ENCODE measurements at regions not wholly inside any gene's neighbourhood (a gene's known extent, or its start where the extent isn't known, plus 50 kb on each side); places are given as distances from the start of the nearest gene placed in this dataset.

DNA sequence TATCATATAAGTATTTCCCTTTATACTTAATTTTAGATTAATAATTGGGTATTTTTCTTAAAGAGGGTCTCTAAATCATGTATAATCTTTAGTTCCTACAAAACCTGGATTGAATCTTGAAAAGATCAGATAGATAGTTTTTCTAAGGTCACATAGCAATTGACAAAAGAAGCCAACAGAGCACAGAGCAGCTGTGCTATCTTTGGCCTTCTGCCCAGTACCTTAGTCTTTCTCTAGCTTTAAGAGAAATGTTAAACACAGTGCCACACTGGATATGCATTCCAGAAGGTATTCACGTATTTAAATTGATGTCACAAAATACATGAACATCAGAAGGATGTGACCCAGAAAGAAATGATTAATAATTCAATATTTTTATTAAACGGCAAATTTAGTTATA, 86.8 kb downstream of the C21orf91 start:
- Histone ChIP-seq H3K36me3 (ENCODE audit: insufficient read depth, low read length) (no peaks in the 10 kb centered on the region), H4K20me1 (ENCODE audit: insufficient read depth, low read length) (no peaks in the 10 kb centered on the region), H3K9me3 (ENCODE audit: low read depth, low read length) (no peaks in the 10 kb centered on the region), H3K4me1 (ENCODE audit: insufficient read depth, low read length) (no peaks in the 10 kb centered on the region), H3K79me2 (ENCODE audit: insufficient read depth, low read length) (no peaks in the 10 kb centered on the region), H3K4me3 (ENCODE audit: insufficient read depth, low read length) (no peak overlapping the region), H2AFZ (ENCODE audit: low read length) (no peak overlapping the region), H3K27ac (ENCODE audit: low read depth, low read length) (no peak overlapping the region), H3K27me3 (ENCODE audit: insufficient read depth, low read length) (no peaks in the 10 kb centered on the region), H3K4me2 (ENCODE audit: insufficient read depth, low read length) (no peak overlapping the region)
- TF ChIP-seq, protein P1, sequence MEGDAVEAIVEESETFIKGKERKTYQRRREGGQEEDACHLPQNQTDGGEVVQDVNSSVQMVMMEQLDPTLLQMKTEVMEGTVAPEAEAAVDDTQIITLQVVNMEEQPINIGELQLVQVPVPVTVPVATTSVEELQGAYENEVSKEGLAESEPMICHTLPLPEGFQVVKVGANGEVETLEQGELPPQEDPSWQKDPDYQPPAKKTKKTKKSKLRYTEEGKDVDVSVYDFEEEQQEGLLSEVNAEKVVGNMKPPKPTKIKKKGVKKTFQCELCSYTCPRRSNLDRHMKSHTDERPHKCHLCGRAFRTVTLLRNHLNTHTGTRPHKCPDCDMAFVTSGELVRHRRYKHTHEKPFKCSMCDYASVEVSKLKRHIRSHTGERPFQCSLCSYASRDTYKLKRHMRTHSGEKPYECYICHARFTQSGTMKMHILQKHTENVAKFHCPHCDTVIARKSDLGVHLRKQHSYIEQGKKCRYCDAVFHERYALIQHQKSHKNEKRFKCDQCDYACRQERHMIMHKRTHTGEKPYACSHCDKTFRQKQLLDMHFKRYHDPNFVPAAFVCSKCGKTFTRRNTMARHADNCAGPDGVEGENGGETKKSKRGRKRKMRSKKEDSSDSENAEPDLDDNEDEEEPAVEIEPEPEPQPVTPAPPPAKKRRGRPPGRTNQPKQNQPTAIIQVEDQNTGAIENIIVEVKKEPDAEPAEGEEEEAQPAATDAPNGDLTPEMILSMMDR (IDR thresholded peaks at IDR 0.05; ENCODE audit: extremely low read depth, low read depth, low read length), result no peak
- peak; percentile 75 for DNase-seq (ENCODE audit: insufficient read length, low spot score, missing footprints)

DNA sequence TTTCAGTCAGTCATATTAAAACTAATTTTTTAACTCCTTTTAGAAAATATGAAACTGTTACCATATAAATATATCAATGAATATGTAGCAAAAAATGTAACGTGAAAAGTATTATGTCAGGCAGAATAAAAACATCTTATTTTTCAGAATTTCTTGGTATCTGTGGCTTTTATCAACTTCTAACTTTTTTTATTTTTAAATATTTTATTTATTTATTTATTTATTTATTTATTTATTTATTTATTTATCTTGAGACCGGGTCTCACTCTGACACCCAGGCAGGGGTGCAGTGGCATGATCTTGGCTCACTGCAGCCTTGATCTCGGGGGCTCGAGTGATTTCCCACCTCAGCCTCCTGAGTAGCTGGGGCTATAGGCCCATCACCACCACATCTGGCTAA, 87.6 kb downstream of the C21orf91 start:
- H3K27me3 ChIP-seq (ENCODE audit: insufficient read depth, low read length), result no peaks in the 10 kb centered on the region
- no peak overlapping the region for H3K4me2 ChIP-seq (ENCODE audit: insufficient read depth, low read length)
- H4K20me1 ChIP-seq (ENCODE audit: insufficient read depth, low read length), result no peaks in the 10 kb centered on the region
- no peak overlapping the region for H2AFZ ChIP-seq (ENCODE audit: low read length)
- TF ChIP-seq, protein P1 (IDR thresholded peaks at IDR 0.05; ENCODE audit: extremely low read depth, low read depth, low read length), result no peak
- H3K4me3 ChIP-seq (ENCODE audit: insufficient read depth, low read length), result no peak overlapping the region
- no peak overlapping the region for H3K27ac ChIP-seq (ENCODE audit: low read depth, low read length)
- no peak for DNase-seq (ENCODE audit: insufficient read length, low spot score, missing footprints)
- H3K4me1 ChIP-seq (ENCODE audit: insufficient read depth, low read length), result no peaks in the 10 kb centered on the region
- H3K36me3 ChIP-seq (ENCODE audit: insufficient read depth, low read length), result no peaks in the 10 kb centered on the region
- H3K79me2 ChIP-seq (ENCODE audit: insufficient read depth, low read length), result no peaks in the 10 kb centered on the region
- no peaks in the 10 kb centered on the region for H3K9me3 ChIP-seq (ENCODE audit: low read depth, low read length)

DNA sequence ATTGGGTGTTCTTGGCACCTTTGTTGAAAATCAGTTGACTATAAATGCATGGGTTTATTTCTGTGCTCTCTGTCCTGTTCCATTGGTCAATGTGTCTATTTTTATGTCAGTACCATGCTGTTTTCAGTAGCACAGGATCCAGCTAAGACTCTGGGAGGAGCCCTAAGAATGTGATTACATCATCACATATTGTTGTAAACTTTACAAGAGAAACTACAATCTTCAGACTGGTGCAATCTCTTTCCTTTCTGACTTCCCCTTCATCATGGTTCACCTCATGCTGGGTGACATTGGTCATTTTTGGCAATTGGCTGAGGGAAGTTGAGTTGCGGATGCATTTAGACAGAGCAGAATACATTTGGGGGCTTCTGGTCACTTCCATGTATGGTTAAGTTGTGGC, 88.4 kb downstream of the C21orf91 start:
- Histone ChIP-seq H3K27me3 (ENCODE audit: insufficient read depth, low read length) (no peaks in the 10 kb centered on the region), H3K36me3 (ENCODE audit: insufficient read depth, low read length) (no peaks in the 10 kb centered on the region), H3K4me1 (ENCODE audit: insufficient read depth, low read length) (no peaks in the 10 kb centered on the region), H3K9me3 (ENCODE audit: low read depth, low read length) (no peaks in the 10 kb centered on the region), H3K4me2 (ENCODE audit: insufficient read depth, low read length) (peak overlapping the region; percentile 15), H2AFZ (ENCODE audit: low read length) (no peak overlapping the region), H4K20me1 (ENCODE audit: insufficient read depth, low read length) (no peaks in the 10 kb centered on the region), H3K4me3 (ENCODE audit: insufficient read depth, low read length) (no peak overlapping the region), H3K79me2 (ENCODE audit: insufficient read depth, low read length) (no peaks in the 10 kb centered on the region), H3K27ac (ENCODE audit: low read depth, low read length) (no peak overlapping the region)
- TF ChIP-seq, protein P1 (IDR thresholded peaks at IDR 0.05; ENCODE audit: extremely low read depth, low read depth, low read length), result no peak
- DNase-seq (ENCODE audit: insufficient read length, low spot score, missing footprints), result no peak

DNA sequence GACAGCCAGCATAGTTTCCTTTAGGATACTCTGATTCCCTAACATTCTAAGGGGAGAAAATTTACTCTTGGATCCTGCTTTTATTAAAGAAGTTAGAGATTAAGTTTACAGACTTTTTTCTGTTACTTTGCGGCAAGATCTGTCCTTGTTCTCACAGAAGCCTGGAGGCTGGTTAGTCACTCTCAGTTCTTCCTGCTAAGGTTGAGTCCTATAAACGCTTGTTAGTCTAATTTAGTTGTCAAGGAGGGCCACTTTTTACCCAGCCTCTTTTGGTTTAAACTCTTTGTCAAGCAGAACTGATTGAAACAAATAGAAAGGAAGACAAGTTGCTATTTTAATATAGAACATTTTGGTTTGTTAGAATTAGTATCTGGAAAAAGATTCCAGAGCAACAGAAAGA, 89.7 kb downstream of the C21orf91 start:
- Histone ChIP-seq H3K79me2 (ENCODE audit: insufficient read depth, low read length) (no peaks in the 10 kb centered on the region), H4K20me1 (ENCODE audit: insufficient read depth, low read length) (no peaks in the 10 kb centered on the region), H3K4me1 (ENCODE audit: insufficient read depth, low read length) (no peaks in the 10 kb centered on the region), H3K4me2 (ENCODE audit: insufficient read depth, low read length) (no peak overlapping the region), H3K27me3 (ENCODE audit: insufficient read depth, low read length) (no peaks in the 10 kb centered on the region), H2AFZ (ENCODE audit: low read length) (no peak overlapping the region), H3K9me3 (ENCODE audit: low read depth, low read length) (no peaks in the 10 kb centered on the region), H3K4me3 (ENCODE audit: insufficient read depth, low read length) (no peak overlapping the region), H3K36me3 (ENCODE audit: insufficient read depth, low read length) (no peaks in the 10 kb centered on the region), H3K27ac (ENCODE audit: low read depth, low read length) (no peak overlapping the region)
- DNase-seq (ENCODE audit: insufficient read length, low spot score, missing footprints), result no peak
- TF ChIP-seq, protein P1 (IDR thresholded peaks at IDR 0.05; ENCODE audit: extremely low read depth, low read depth, low read length), result no peak

Measured in osteoblast (primary cell).